ENCODE measurements at regions not wholly inside any gene's neighbourhood (a gene's known extent, or its start where the extent isn't known, plus 50 kb on each side); places are given as distances from the start of the nearest gene placed in this dataset.

GRCh38 chr3:18252578-18252977, 172.6 kb downstream of the SATB1 start:
- TF ChIP-seq CTCF (IDR thresholded peaks at IDR 0.05) = no peak

GRCh38 chr3:18250991-18251390, 174.1 kb downstream of the SATB1 start:
- no peak for TF ChIP-seq CTCF (IDR thresholded peaks at IDR 0.05)
- DNase-seq (ENCODE audit: low spot score) = no peak
- H3K27ac Mint-ChIP-seq (ENCODE audit: unreplicated experiment) = no peak overlapping the region
- H3K27me3 Mint-ChIP-seq (ENCODE audit: low read depth) = no peaks in the 10 kb centered on the region
- H3K9me3 Mint-ChIP-seq (ENCODE audit: low read depth) = no peaks in the 10 kb centered on the region
- H3K4me3 Mint-ChIP-seq (ENCODE audit: unreplicated experiment) = no peak overlapping the region
- H3K4me1 Mint-ChIP-seq (ENCODE audit: low read depth) = no peaks in the 10 kb centered on the region
- H3K36me3 Mint-ChIP-seq (ENCODE audit: low read depth) = no peaks in the 10 kb centered on the region

More at GRCh38 chr3:18252578-18252977, 172.6 kb downstream of the SATB1 start:
- no peak overlapping the region for H3K4me3 Mint-ChIP-seq (ENCODE audit: unreplicated experiment)
- no peaks in the 10 kb centered on the region for H3K9me3 Mint-ChIP-seq (ENCODE audit: low read depth)
- H3K27me3 Mint-ChIP-seq (ENCODE audit: low read depth) = no peaks in the 10 kb centered on the region
- no peaks in the 10 kb centered on the region for H3K36me3 Mint-ChIP-seq (ENCODE audit: low read depth)
- no peaks in the 10 kb centered on the region for H3K4me1 Mint-ChIP-seq (ENCODE audit: low read depth)
- no peak for DNase-seq (ENCODE audit: low spot score)
- H3K27ac Mint-ChIP-seq (ENCODE audit: unreplicated experiment) = no peak overlapping the region

GRCh38 chr3:18249126-18249525, 176.0 kb downstream of the SATB1 start:
- Mint-ChIP-seq H3K9me3 (ENCODE audit: low read depth) (no peaks in the 10 kb centered on the region), H3K27ac (ENCODE audit: unreplicated experiment) (no peak overlapping the region), H3K4me3 (ENCODE audit: unreplicated experiment) (no peak overlapping the region), H3K4me1 (ENCODE audit: low read depth) (no peaks in the 10 kb centered on the region), H3K36me3 (ENCODE audit: low read depth) (no peaks in the 10 kb centered on the region), H3K27me3 (ENCODE audit: low read depth) (no peaks in the 10 kb centered on the region)
- DNase-seq (ENCODE audit: low spot score) = no peak
- TF ChIP-seq CTCF (IDR thresholded peaks at IDR 0.05) = no peak

- H3K4me3 Mint-ChIP-seq (ENCODE audit: unreplicated experiment) = no peak overlapping the region
- H3K27ac Mint-ChIP-seq (ENCODE audit: unreplicated experiment) = no peak overlapping the region
- no peaks in the 10 kb centered on the region for H3K4me1 Mint-ChIP-seq (ENCODE audit: low read depth)
- TF ChIP-seq CTCF (IDR thresholded peaks at IDR 0.05) = no peak
- no peaks in the 10 kb centered on the region for H3K27me3 Mint-ChIP-seq (ENCODE audit: low read depth)
- no peak for DNase-seq (ENCODE audit: low spot score)
- no peaks in the 10 kb centered on the region for H3K9me3 Mint-ChIP-seq (ENCODE audit: low read depth)
- H3K36me3 Mint-ChIP-seq (ENCODE audit: low read depth) = no peaks in the 10 kb centered on the region
Measured at GRCh38 chr3:18247776-18248310, 177.3 kb downstream of the SATB1 start.

GRCh38 chr3:18247139-18247695, 177.9 kb downstream of the SATB1 start:
- TF ChIP-seq CTCF (IDR thresholded peaks at IDR 0.05) = no peak
- Mint-ChIP-seq H3K27ac (ENCODE audit: unreplicated experiment) (no peak overlapping the region), H3K27me3 (ENCODE audit: low read depth) (no peaks in the 10 kb centered on the region), H3K9me3 (ENCODE audit: low read depth) (no peaks in the 10 kb centered on the region), H3K4me3 (ENCODE audit: unreplicated experiment) (no peak overlapping the region), H3K4me1 (ENCODE audit: low read depth) (no peaks in the 10 kb centered on the region), H3K36me3 (ENCODE audit: low read depth) (no peaks in the 10 kb centered on the region)
- DNase-seq (ENCODE audit: low spot score) = no peak

Data from chondrocyte (in vitro differentiated cells).